ENCODE measurements at regions not wholly inside any gene's neighbourhood (a gene's known extent, or its start where the extent isn't known, plus 50 kb on each side); places are given as distances from the start of the nearest gene placed in this dataset.

- ATAC-seq (no peak), DNase-seq (no peak)
- no peaks in the 10 kb centered on the region for H4K20me1 ChIP-seq (ENCODE audit: low read length)
- BruUV-seq (replicated peaks) = no TSS peak
- no peak overlapping the region for H3K9ac ChIP-seq (ENCODE audit: low read length)
- H3K27me3 ChIP-seq (ENCODE audit: low read length) = no peaks in the 10 kb centered on the region
- H3K4me3 ChIP-seq (ENCODE audit: low read length) = no peak overlapping the region
- H3K4me1 ChIP-seq (ENCODE audit: insufficient read depth, low read length) = no peaks in the 10 kb centered on the region
- ChIA-PET POLR2A (ENCODE audit: unreplicated experiment) (no interaction called here), CTCF (no interaction called here)
- no peak overlapping the region for H2AFZ ChIP-seq (ENCODE audit: low read length)
- no peak overlapping the region for H3K27ac ChIP-seq (ENCODE audit: low read length)
- no peaks in the 10 kb centered on the region for H3F3A ChIP-seq (ENCODE audit: low read length, unreplicated experiment)
- no peaks in the 10 kb centered on the region for H3K36me3 ChIP-seq (ENCODE audit: low read depth, low read length)
- no peaks in the 10 kb centered on the region for H3K79me2 ChIP-seq (ENCODE audit: low read length)
- H3K4me2 ChIP-seq (ENCODE audit: low read length) = no peak overlapping the region
- intact Hi-C loops (cut with micrococcal nuclease) = no loop called here
- TF ChIP-seq EZH2 (IDR thresholded peaks at IDR 0.05; ENCODE audit: low read length, unreplicated experiment) = no peak
- no peak for TF ChIP-seq EZH2phosphoT487 (IDR thresholded peaks at IDR 0.05; ENCODE audit: borderline replicate concordance, low read length)
- TF ChIP-seq, protein P1, sequence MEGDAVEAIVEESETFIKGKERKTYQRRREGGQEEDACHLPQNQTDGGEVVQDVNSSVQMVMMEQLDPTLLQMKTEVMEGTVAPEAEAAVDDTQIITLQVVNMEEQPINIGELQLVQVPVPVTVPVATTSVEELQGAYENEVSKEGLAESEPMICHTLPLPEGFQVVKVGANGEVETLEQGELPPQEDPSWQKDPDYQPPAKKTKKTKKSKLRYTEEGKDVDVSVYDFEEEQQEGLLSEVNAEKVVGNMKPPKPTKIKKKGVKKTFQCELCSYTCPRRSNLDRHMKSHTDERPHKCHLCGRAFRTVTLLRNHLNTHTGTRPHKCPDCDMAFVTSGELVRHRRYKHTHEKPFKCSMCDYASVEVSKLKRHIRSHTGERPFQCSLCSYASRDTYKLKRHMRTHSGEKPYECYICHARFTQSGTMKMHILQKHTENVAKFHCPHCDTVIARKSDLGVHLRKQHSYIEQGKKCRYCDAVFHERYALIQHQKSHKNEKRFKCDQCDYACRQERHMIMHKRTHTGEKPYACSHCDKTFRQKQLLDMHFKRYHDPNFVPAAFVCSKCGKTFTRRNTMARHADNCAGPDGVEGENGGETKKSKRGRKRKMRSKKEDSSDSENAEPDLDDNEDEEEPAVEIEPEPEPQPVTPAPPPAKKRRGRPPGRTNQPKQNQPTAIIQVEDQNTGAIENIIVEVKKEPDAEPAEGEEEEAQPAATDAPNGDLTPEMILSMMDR (conservative IDR thresholded peaks at IDR 0.05; ENCODE audit: low read depth, low read length) = no peak
- peaks cover 11% of the 10 kb centered on the region for H3K9me3 ChIP-seq (ENCODE audit: low read length)
- H3K9me2 ChIP-seq (replicated peaks; ENCODE audit: low read length) = no peaks in the 10 kb centered on the region
Observed at GRCh38 chr11:106161775-106162634, 84.5 kb downstream of the AASDHPPT start.

- no peaks in the 10 kb centered on the region for H4K20me1 ChIP-seq (ENCODE audit: low read length)
- no peak overlapping the region for H3K4me3 ChIP-seq (ENCODE audit: low read length)
- H3K4me2 ChIP-seq (ENCODE audit: low read length) = no peak overlapping the region
- H3K9me2 ChIP-seq (replicated peaks; ENCODE audit: low read length) = no peaks in the 10 kb centered on the region
- no peak for TF ChIP-seq EZH2 (IDR thresholded peaks at IDR 0.05; ENCODE audit: low read length, unreplicated experiment)
- TF ChIP-seq, protein P1 (conservative IDR thresholded peaks at IDR 0.05; ENCODE audit: low read depth, low read length) = no peak
- no peaks in the 10 kb centered on the region for H3F3A ChIP-seq (ENCODE audit: low read length, unreplicated experiment)
- no peaks in the 10 kb centered on the region for H3K36me3 ChIP-seq (ENCODE audit: low read depth, low read length)
- no peak overlapping the region for H2AFZ ChIP-seq (ENCODE audit: low read length)
- no peak overlapping the region for H3K27ac ChIP-seq (ENCODE audit: low read length)
- H3K4me1 ChIP-seq (ENCODE audit: insufficient read depth, low read length) = no peaks in the 10 kb centered on the region
- ATAC-seq (no peak), DNase-seq (no peak)
- no peaks in the 10 kb centered on the region for H3K27me3 ChIP-seq (ENCODE audit: low read length)
- POLR2A ChIA-PET (ENCODE audit: unreplicated experiment) = no interaction called here
- H3K9ac ChIP-seq (ENCODE audit: low read length) = no peak overlapping the region
- no TSS peak for BruUV-seq (replicated peaks)
- intact Hi-C loops (cut with micrococcal nuclease) = no loop called here
- CTCF ChIA-PET = no interaction called here
- H3K79me2 ChIP-seq (ENCODE audit: low read length) = no peaks in the 10 kb centered on the region
- peaks cover 7% of the 10 kb centered on the region; the same call in 1 of the 2 replicates for H3K9me3 ChIP-seq (ENCODE audit: low read length)
Observed at GRCh38 chr11:106167085-106167484, 89.6 kb downstream of the AASDHPPT start.

DNA sequence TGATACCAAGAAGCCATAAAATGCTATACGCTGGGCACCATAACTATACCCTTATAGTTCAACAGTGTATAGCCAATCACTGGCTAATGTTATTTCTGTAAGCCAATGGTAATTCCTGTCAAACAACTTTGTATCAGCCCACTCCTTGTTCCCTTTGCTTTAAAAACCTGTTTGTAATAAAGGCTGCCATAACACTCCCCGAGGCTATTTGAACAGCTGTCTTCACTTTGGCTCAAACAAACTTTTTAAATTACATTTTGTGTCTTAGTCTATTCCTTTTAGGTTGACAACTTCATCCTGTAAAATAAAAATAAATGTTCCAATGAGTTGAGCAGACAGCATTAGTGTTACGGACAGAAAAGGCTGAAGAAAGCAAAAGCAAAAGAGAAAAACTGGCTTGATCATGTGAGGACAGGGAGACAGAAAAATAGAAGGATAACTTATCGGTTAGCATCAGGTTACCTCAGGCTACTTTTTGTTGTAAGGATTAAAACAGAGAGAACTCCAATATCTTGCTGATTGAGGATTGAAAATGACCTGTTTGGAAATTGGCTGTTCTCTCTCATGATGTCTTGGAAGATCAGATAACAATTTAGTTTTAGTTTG is 95.0 kb downstream of the AASDHPPT start:
- POLR2A ChIA-PET (ENCODE audit: unreplicated experiment) = no interaction called here

More for the DNA sequence above, 95.0 kb downstream of the AASDHPPT start:
- Histone ChIP-seq H3K27ac (ENCODE audit: low read length) (no peak overlapping the region), H3K9ac (ENCODE audit: low read length) (no peak overlapping the region), H3K79me2 (ENCODE audit: low read length) (no peaks in the 10 kb centered on the region), H4K20me1 (ENCODE audit: low read length) (no peaks in the 10 kb centered on the region), H3K4me3 (ENCODE audit: low read length) (no peak overlapping the region), H3K9me2 (replicated peaks; ENCODE audit: low read length) (no peaks in the 10 kb centered on the region), H3K36me3 (ENCODE audit: low read depth, low read length) (no peaks in the 10 kb centered on the region), H3K27me3 (ENCODE audit: low read length) (no peaks in the 10 kb centered on the region), H3F3A (ENCODE audit: low read length, unreplicated experiment) (no peaks in the 10 kb centered on the region), H2AFZ (ENCODE audit: low read length) (no peak overlapping the region), H3K4me1 (ENCODE audit: insufficient read depth, low read length) (no peaks in the 10 kb centered on the region), H3K9me3 (ENCODE audit: low read length) (no peaks in the 10 kb centered on the region), H3K4me2 (ENCODE audit: low read length) (no peak overlapping the region)
- BruUV-seq (replicated peaks) = no TSS peak
- TF ChIP-seq, protein P1 (conservative IDR thresholded peaks at IDR 0.05; ENCODE audit: low read depth, low read length) = no peak
- CTCF ChIA-PET = interaction anchor here (0.5 kb wide), 1 partner anchor 534 kb away, joined by 5 read pairs; no protein-coding TSS in a partner anchor
- intact Hi-C loops (cut with micrococcal nuclease) = no loop called here
- ATAC-seq (peak; percentile 33; the same call in 1 of the 2 replicates), DNase-seq (peak; percentile 38)

All from PC-3 (cell line).